HG02973 (cell line): ENCODE measurements at regions not wholly inside any gene's neighbourhood (a gene's known extent, or its start where the extent isn't known, plus 50 kb on each side); places are given as distances from the start of the nearest gene placed in this dataset.
"Not testable (repeated sequence)": the region's sequence is repeated elsewhere in the genome, so short reads cannot be mapped to it uniquely, and the experiment has no call there.

Experiments used
- ATAC-seq: cut with Tn5 transposase; IDR thresholded peaks from one replicate; pipeline ENCODE4 v1.9.1; 2021; ENCODE audit warnings: moderate library complexity; ENCODE audit not compliant: unreplicated experiment

DNA sequence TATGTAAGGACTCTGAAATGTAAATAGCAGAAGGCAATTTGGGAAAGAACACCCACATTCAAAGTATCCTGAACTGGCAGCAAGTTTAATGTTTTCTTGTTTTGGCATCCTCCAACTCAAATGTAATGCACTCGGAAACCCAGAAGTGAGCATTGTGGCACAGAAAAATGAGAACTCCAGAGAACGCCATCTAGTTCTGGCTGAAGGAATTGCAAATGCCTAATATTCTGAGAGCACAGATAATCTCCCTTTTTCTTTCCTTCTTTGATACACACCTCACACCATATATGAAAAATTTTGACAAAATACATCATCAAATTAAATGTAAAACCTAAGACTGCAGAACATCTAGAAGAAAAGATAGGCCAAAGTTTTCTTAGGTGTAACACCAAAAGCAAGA is 52.1 kb downstream of the PWWP3B start:
- no peak for ATAC-seq

DNA sequence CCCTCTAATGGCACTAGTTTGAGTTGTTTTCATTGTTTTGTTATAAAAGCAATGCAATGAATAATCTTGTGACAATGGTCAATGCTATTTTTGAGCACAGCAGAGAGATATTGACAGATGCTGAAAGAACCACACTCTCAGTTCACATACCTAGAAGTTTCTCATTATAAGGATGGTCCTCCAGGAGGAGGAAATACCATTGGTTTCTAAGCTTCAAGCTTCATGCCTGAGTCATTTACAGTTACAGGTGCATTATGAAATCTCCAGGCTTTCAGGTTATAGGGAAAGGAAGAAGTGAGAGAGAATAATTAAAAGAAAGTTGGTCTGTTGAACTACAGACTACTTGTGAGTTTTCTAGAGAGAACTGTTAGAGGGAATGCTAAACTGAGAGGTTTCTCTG is 75.3 kb downstream of the PWWP3B start:
- no peak for ATAC-seq

DNA sequence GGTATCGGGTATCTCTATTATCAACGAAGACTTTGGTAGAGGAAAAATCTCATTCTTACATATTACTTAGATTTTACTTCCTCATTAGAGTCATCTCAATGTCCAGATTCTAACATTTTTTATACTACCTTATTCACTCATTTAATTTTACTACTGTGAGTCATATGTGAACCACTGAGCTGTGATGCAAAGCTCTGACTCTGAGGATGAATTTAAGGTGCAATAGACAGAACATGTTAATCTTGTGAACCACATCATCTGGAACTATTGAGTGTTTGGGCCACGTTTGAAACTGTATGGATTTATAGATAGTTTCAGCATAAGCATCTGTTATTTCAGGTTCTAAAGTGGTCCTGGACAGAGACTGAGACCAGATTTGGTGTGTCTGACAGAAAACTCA is 78.4 kb downstream of the PWWP3B start:
- ATAC-seq = no peak

DNA sequence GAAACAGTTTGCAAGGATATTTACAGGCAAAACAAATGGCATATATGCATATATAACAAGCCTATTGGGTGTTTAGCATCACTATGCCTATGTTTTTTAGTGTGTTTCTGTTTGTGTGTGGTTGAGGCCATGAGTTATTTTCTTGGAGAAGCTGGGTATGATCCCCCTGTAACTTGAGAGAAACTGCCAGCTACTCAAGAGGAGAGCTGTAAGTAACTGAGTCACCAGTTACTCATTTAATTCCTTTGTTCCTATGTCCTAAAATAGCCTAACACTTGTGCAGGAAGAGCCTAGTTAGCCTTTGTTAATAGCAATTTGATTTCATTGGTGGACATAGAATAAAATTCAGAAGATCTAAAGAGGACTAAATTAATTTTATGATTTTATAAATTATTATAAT is 79.1 kb downstream of the PWWP3B start:
- ATAC-seq = no peak

DNA sequence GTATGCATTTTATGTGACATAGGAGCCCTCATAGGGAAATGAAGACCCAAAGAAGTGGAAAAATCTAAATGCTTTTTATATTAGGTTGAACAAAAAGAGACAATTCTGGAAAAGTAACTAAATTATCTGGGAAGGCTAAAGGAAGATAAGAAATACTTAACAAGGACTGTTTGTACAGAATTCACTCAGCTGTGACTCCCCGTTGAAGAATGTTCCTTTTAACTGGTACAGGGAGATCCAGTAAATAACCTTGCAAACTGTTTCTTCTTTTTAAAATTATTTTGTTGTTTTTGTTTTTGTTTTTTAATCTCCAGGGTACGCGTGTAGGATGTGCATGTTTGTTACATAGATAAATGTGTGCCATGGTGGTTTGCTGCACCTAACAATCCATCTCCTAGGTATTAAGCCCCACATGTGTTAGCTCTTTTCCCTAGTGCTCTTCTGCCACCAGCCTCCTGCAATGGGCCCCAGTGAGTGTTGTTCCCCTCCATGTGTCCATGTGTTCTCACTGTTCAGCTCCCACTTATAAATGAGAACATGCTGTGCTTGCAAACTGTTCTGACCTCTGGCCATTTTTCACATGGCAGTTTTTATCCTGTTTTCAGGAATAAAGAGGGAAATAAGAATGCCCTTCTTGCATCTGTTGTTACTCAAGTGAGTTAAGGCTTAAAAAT is 81.7 kb downstream of the PWWP3B start:
- no peak for ATAC-seq

DNA sequence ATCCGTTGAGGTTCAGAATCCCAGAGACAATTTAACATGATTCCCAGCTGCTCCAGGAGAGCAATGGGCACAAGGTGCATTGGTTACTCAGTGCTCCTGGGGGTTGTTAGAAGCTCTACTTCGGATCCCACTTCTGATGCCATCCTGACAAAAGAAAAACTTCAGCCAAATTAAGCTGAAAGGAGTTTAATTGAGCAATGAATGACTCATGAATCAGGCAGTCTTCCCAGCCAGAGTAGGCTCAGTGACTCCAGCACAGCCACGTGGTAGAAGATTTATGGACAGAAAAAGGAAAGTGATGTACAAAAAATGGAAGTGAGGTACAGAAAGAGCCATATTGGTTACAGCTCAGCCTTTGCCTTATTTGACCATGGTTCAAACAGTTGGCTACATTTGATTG is 95.7 kb downstream of the PWWP3B start:
- no peak for ATAC-seq

DNA sequence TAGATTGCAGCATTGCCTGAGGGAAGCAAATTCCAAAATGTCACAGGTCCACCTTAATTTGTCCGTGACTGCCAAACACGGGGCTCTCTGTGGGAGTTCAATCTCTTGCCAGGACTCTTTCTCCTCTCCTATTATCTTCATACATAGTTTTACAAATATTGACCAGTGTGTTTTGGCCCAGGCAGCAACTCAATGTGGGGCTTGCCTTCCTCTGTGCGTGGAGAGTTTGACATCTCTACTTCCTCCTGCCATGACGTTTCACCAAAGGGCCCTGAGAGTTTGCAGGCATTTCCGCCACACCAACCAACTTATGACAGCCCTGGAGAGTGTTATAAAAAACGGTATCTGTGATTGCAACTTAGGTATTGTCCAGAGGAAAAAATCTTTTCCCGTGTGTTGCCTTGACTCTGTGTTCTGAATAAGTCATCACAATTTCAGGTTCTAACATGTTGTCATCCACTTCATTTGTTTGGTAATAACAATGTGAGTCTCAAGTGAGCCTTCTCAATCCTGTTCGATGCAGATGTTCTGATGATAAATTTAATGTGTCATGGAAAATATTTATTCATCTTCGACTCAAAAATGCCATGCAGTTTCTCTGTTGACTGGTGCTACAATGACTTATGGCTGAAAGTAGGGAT is 106.0 kb downstream of the PWWP3B start:
- not testable (repeated sequence) for ATAC-seq

DNA sequence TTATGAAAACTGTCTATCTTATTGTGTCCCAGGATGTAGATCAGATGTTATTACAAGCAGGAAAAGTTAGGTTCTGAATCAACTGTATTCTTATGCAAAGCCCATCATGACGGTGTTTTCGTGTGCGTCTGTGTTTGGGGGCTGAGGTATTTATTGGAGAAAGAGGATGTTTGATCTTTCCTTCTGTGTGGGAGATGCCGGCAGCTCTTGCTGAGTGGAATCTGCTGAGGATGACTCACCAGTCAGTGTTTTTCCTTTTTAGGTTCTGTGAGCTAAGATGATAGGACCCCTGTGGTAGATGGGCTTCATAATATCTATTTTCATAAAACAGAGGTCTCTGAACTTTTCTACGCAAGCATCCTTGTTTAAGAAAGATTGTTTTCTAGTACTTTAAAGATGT is 107.1 kb downstream of the PWWP3B start:
- ATAC-seq = not testable (repeated sequence)

DNA sequence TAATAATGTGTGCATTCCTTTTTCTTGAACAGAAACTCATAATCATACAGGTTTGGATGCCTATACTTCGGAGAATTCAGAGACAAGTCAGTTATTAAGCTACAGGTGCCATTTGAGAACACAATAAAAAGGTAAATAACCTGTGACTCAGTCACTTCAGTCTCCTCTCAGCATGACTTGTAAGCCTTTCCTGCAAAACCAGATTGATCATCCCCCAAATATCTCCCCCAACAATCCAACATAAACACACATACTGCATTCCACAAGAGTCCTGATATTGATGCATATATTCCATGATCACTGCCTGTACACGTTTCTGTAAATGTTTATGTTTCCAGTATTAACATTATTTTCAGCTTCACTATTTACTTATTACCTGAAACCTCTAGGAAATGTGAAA is 110.8 kb downstream of the PWWP3B start:
- ATAC-seq = no peak

DNA sequence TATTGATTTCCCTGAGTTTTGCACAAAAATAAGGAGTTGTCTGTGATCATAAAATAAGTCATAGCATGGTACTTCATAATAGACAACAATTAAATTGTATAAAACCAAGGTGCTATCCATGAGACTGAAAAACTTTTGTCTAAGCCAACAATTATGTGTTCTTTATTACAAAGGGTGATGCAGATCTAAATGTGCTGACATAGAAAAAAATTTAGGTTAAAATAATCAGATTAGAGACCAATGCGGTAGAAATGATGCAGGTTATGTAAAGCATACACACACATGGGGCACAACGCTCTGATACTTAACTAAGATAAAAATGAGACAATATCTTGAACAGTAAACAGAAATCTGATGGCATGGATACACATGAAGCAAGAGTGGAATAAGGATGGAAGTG is 113.3 kb downstream of the PWWP3B start:
- no peak for ATAC-seq

DNA sequence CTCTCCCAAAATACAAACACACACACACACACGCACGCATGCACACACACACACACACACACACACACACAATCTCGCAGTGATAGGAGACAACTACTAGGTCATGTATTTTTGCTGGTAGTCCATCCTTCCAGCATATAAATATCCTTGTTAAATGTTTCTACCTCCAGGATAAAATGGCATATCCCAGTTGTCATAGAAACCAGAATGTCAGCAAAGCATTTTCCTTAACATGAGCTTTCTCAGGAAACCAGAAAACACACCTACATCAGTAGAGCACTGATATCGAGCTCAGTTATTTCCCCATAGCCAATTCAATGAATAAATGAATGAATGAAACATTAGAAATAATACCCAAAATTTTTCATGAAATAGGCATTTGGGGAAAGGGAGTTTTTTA is 115.7 kb downstream of the PWWP3B start:
- ATAC-seq = no peak

DNA sequence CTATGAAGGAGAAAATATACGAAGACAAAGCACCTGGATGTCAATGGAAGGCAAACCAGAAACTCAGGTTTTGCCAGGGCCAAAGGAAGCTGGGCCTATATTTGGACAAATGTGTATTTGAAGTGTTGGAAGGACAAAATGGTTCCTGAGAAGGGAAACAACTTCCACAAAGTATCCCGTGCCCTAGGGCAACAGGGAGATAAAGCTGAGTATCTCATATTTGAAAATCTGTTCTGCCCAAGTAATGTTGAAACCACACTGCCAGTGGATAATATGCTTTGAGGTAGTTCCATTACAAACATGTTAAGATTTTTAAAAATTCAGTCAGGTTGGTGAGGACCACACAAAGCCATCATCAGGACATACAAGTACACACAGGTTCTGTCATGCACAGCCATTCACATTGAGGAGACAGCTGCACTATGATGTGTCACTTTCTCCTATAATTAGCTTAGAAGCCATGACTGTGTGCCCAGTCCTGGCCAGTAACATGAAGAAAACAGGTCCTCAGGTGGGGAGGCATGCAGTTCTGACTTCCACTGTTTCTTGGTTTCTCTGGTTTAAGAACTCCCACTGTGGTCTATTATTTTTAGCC is 116.4 kb downstream of the PWWP3B start:
- no peak for ATAC-seq

DNA sequence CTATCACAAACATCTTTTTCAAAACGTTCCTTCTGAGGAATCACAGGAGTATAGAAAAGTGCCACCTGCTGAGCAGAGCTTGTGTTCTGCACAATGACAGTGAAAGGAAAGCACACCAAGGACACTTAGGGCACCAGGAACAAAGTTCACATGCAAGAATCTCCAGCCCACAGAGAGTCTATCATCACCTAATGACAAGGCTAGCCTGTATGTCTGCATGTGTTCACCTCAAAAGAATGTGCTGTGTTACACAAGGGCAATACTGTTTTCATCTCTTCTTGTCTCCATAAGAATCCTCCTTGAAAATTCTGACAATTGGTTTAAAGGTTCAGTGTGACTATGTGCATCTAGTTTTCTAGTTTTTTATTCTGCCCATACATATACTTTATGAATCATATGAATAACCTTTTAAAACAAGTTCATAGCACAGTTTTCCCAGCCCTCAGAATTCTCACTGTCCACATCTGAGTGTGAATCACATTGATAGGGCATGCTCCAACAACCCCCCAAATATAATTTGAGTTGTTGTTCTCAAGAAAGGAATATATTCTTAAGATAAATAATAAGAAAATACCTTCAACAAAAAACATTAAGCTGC is 118.0 kb downstream of the PWWP3B start:
- no peak for ATAC-seq

DNA sequence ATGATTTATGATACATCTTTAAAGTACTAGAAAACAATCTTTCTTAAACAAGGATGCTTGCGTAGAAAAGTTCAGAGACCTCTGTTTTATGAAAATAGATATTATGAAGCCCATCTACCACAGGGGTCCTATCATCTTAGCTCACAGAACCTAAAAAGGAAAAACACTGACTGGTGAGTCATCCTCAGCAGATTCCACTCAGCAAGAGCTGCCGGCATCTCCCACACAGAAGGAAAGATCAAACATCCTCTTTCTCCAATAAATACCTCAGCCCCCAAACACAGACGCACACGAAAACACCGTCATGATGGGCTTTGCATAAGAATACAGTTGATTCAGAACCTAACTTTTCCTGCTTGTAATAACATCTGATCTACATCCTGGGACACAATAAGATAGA is 122.7 kb downstream of the PWWP3B start:
- ATAC-seq = not testable (repeated sequence)

DNA sequence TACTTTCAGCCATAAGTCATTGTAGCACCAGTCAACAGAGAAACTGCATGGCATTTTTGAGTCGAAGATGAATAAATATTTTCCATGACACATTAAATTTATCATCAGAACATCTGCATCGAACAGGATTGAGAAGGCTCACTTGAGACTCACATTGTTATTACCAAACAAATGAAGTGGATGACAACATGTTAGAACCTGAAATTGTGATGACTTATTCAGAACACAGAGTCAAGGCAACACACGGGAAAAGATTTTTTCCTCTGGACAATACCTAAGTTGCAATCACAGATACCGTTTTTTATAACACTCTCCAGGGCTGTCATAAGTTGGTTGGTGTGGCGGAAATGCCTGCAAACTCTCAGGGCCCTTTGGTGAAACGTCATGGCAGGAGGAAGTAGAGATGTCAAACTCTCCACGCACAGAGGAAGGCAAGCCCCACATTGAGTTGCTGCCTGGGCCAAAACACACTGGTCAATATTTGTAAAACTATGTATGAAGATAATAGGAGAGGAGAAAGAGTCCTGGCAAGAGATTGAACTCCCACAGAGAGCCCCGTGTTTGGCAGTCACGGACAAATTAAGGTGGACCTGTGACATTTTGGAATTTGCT is 123.8 kb downstream of the PWWP3B start:
- ATAC-seq = not testable (repeated sequence)

DNA sequence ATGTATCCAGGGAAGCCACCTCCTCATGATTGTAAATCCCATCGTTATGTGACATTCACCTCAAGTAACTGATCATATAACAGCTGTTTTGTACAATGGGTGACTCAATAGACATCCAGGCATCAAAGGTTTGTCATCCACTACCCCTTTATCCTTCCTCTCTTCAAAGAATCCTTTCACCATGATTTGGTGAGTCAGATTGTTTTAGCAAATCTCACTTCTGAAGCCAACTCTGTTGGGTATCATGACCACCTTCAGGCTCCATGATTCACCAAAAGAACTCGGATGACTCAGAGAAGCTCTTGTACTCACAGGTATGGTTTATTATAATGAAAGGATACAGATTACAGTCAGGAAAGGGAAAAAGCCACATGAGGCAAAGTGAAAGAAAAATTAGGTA is 132.1 kb downstream of the PWWP3B start:
- no peak for ATAC-seq

DNA sequence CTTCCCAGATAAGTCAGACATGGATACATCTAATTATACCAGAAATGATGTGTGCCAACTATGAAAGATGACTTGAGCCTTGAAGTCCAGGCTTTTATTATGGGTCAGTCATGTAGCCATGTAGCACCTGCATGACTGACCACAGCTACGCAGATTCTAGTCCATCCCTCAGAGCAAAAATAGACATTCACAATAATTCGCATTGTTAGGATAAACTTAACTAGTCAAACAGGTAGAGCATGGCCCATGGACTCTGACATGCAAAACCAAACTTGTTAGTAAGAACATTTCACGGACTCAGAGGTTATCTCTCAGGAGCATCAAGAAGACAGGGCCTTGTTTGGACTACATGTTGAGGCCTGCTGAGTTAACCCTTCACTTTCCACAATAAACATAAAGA is 132.6 kb downstream of the PWWP3B start:
- no peak for ATAC-seq

DNA sequence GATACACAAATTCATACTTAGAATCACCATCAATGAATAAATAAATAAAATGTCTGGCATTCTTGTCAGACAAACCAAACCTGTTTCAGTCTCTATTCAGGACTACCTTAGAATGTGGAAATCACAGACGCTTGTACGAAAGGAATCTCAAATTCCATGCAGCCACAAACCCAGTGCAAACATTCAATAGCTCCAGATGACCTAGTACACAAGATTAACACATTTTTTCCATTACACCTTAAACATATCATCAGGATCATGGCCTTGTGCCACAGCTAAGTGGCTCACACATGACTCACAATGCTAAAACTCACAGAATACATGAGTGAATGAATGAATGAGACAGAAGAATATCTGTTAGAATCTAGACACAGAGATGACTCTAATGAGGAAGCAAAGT is 134.2 kb downstream of the PWWP3B start:
- no peak for ATAC-seq

DNA sequence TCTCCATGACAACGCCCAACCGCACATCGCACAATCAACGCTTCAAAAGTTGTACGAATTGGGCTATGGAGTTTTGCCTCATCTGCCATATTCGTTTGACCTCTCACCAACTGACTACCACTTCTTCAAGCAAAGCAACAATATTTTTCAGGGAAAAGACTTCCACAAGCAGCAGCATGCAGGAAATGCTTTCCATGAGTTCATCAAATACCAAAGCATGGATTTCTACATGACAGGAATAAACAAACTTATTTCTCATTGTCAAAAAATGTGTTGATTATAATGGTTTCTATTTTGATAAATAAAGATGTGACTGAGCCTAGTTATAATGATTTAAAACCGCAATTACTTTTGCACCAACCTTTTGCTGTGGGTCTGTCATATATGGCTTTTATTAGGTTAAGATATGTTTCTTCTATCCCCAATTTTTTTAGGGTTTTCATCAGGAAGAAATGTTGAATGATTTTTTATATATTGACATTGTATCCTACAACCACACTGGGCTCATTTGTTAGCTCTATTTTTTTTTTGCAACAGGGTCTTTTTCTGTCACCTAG is 138.4 kb downstream of the PWWP3B start:
- ATAC-seq = no peak

DNA sequence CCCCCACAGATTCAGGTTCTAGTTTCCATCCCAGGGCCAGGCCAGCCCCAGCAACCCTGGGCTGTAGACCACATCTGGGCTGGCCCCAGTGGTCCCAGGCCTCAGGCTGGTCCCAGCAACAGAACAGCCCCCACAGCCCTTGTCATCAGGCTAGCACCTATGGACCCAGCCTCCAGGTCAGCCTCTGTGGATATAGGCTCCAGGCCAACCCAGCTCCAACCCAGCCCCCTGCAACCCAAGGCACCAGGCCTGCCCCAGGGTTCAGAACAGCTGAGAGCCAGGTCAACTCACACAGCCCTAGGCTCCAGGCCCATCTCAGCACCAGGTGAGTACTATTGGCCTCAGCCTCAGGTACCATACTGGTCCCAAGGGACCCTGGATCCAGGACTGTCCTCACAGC is 155.3 kb downstream of the PWWP3B start:
- ATAC-seq = no peak

DNA sequence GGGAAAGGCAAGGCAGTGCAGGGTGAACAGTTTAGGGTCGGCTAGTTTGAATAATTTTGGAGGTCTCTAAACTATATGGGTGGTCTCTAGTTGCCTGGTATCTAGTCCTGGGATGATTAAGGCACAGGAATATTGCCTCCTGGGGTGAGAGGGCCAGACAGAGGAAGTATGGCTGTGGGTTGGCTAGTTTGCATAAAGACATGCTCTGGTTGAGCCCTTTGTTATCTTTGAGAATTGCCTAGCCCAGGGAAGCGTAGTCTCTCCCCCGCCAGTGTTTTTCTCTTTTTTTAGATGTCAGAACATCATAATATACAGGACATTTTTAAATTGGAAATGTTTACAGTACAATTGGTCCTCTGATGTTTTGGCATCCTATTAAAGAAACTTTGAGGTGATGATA is 163.5 kb downstream of the PWWP3B start:
- ATAC-seq = no peak
